Neural progenitor cell (in vitro differentiated cells): ENCODE measurements at regions not wholly inside any gene's neighbourhood (a gene's known extent, or its start where the extent isn't known, plus 50 kb on each side); places are given as distances from the start of the nearest gene placed in this dataset.
"Not testable (repeated sequence)": the region's sequence is repeated elsewhere in the genome, so short reads cannot be mapped to it uniquely, and the experiment has no call there.

Source experiments
- DNase-seq: peaks from one replicate; pipeline ENCODE4 v3.0.0-alpha.2; 2016; ENCODE audit warnings: low spot score
- H2AFZ ChIP-seq: fragments of 200-600 bp; sonication (generic); replicated peaks from 2 replicates; pipeline ENCODE4 v1.6.1; 2016; ENCODE audit warnings: antibody characterized with exemption
- H3F3A ChIP-seq: fragments of 200-600 bp; sonication (generic); 2 replicates; pipeline ENCODE4 v1.6.1; 2016; ENCODE audit warnings: antibody characterized with exemption, low read depth
- H3K27ac ChIP-seq: fragments of 200-600 bp; sonication (generic); 2 replicates; pipeline ENCODE4 v1.5.1; 2016; ENCODE audit warnings: mild to moderate bottlenecking
- H3K27me3 ChIP-seq: fragments of 200-600 bp; sonication (generic); 2 replicates; pipeline ENCODE4 v1.6.1; 2016; ENCODE audit warnings: mild to moderate bottlenecking, moderate library complexity
- H3K36me3 ChIP-seq: fragments of 200-600 bp; sonication (generic); 2 replicates; pipeline ENCODE4 v1.5.1; 2016
- H3K4me1 ChIP-seq: fragments of 200-600 bp; sonication (generic); 2 replicates; pipeline ENCODE4 v1.6.1; 2016; ENCODE audit warnings: mixed run types
- H3K4me2 ChIP-seq: fragments of 200-600 bp; sonication (generic); 2 replicates; pipeline ENCODE4 v1.6.1; 2016
- H3K4me3 ChIP-seq: fragments of 200-600 bp; sonication (generic); 2 replicates; pipeline ENCODE4 v1.5.1; 2016
- H3K79me2 ChIP-seq: fragments of 200-600 bp; sonication (generic); 2 replicates; pipeline ENCODE4 v1.6.1; 2016; ENCODE audit warnings: low read depth
- H3K9ac ChIP-seq: fragments of 200-600 bp; sonication (generic); 2 replicates; pipeline ENCODE4 v1.6.1; 2016
- H3K9me3 ChIP-seq: fragments of 200-600 bp; sonication (generic); 2 replicates; pipeline ENCODE4 v1.5.1; 2016; ENCODE audit warnings: low read depth
- H4K20me1 ChIP-seq: fragments of 200-600 bp; sonication (generic); 2 replicates; pipeline ENCODE4 v1.6.1; 2016; ENCODE audit warnings: low read depth
- H3K27ac Mint-ChIP-seq: 3 replicates; pipeline ENCODE4 v1.8.0; 2021; ENCODE audit warnings: mixed read lengths
- H3K27me3 Mint-ChIP-seq: 2 replicates; pipeline ENCODE4 v1.8.0; 2022; ENCODE audit warnings: low read depth, mild to moderate bottlenecking, inconsistent platforms, moderate library complexity, mixed read lengths; ENCODE audit not compliant: insufficient read depth
- H3K36me3 Mint-ChIP-seq: 3 replicates; pipeline ENCODE4 v1.8.0; 2021; ENCODE audit warnings: mixed read lengths
- H3K4me1 Mint-ChIP-seq: 3 replicates; pipeline ENCODE4 v1.8.0; 2021; ENCODE audit warnings: mixed read lengths
- H3K4me3 Mint-ChIP-seq: 3 replicates; pipeline ENCODE4 v1.8.0; 2021; ENCODE audit warnings: mild to moderate bottlenecking, moderate library complexity, mixed read lengths
- H3K9me3 Mint-ChIP-seq: 3 replicates; pipeline ENCODE4 v1.8.0; 2020; ENCODE audit warnings: mixed read lengths
- EZH2 ChIP-seq: fragments of 200-600 bp; sonication (generic); IDR thresholded peaks from 2 replicates; pipeline ENCODE4 v1.6.1; 2017; ENCODE audit warnings: antibody characterized with exemption, mild to moderate bottlenecking, moderate library complexity
- EZH2phosphoT487 ChIP-seq: fragments of 200-600 bp; sonication (generic); IDR thresholded peaks from 2 replicates; pipeline ENCODE4 v1.6.1; 2017; ENCODE audit warnings: antibody characterized with exemption
- TF ChIP-seq, protein P1 (sequence below): fragments of 200-600 bp; sonication (generic); IDR thresholded peaks from 2 replicates; pipeline ENCODE4 v1.5.1; 2017; ENCODE audit warnings: antibody characterized with exemption, mild to moderate bottlenecking

DNA sequence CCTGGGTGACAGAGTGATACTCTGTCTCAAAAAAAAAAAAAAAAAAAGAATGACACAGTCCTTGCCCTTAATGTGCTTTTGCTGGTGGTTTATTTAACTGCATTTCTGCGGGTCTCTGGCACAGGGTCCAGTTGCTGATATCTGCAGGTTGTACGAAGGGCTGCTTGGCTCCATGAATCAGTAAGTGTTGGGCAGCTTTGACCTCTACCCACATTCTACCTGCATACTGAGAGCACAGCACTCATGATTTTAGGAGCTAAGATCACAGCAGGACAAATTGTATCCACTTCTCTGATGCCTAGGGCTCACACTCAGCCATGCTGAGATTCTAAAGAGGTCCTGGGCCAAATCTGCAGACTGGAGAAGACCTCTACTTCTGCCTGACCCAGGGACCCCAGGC is 119.4 kb upstream of the MYCN start:
- TF ChIP-seq EZH2phosphoT487 (no peak), EZH2 (no peak)
- TF ChIP-seq, protein P1, sequence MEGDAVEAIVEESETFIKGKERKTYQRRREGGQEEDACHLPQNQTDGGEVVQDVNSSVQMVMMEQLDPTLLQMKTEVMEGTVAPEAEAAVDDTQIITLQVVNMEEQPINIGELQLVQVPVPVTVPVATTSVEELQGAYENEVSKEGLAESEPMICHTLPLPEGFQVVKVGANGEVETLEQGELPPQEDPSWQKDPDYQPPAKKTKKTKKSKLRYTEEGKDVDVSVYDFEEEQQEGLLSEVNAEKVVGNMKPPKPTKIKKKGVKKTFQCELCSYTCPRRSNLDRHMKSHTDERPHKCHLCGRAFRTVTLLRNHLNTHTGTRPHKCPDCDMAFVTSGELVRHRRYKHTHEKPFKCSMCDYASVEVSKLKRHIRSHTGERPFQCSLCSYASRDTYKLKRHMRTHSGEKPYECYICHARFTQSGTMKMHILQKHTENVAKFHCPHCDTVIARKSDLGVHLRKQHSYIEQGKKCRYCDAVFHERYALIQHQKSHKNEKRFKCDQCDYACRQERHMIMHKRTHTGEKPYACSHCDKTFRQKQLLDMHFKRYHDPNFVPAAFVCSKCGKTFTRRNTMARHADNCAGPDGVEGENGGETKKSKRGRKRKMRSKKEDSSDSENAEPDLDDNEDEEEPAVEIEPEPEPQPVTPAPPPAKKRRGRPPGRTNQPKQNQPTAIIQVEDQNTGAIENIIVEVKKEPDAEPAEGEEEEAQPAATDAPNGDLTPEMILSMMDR = no peak
- H3K27me3 ChIP-seq = no peaks in the 10 kb centered on the region
- no peak overlapping the region for H3K9ac ChIP-seq
- Mint-ChIP-seq H3K4me3 (no peak overlapping the region), H3K36me3 (peaks cover 3% of the 10 kb centered on the region), H3K27me3 (peaks cover 9% of the 10 kb centered on the region), H3K27ac (no peak overlapping the region), H3K4me1 (peaks cover 37% of the 10 kb centered on the region), H3K9me3 (peaks cover 4% of the 10 kb centered on the region)
- no peak overlapping the region for H3K27ac ChIP-seq
- H3K36me3 ChIP-seq = no peaks in the 10 kb centered on the region
- no peak overlapping the region for H2AFZ ChIP-seq
- no peaks in the 10 kb centered on the region for H3K79me2 ChIP-seq
- no peak overlapping the region for H3K4me2 ChIP-seq
- no peaks in the 10 kb centered on the region for H3K9me3 ChIP-seq
- no peak for DNase-seq
- H3K4me3 ChIP-seq = no peak overlapping the region
- H4K20me1 ChIP-seq = no peaks in the 10 kb centered on the region
- peaks cover 25% of the 10 kb centered on the region for H3K4me1 ChIP-seq
- peaks cover 18% of the 10 kb centered on the region for H3F3A ChIP-seq

DNA sequence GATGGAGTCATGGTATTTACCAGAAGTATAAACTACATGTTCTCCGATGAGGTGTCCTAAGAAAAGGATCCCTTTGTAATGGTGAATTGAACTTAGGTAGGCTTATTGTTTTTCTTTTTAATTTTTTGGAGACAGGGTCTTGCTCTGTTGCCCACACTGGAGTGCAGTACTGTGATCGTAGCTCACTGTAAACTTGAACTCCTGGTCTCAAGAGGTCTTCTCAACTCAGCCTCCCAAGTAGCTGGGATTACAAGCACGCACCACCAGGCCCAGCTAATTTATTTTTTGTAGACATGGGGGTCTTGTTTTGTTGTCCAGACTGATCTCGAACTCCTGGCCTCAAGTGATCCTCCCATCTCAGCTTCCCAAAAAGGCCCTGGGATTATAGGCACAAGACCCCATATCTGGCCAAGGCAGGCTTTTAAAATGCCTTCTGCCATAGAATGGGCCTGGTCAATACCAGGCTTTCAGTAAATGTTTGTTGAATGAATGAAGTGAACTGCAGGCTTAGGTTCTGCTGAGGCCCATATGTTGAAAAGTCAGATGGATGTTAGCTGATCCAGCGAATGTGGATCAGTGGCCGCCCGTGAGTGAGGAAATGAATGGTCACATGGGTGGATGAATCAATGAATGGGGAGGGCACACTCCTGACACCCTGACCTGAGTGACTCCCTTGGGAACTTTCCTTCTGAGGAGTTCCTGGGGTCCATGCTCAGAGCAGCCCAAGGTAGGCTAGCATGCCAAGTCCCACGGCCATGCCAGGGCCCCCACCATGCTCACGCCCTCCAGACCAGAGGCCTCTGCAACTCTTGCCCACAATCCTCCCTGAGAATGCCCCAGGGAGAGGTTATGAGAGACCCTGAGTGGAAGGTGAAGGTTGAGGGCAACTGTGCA is 118.0 kb upstream of the MYCN start:
- H3F3A ChIP-seq = peaks cover 33% of the 10 kb centered on the region
- Mint-ChIP-seq H3K4me3 (no peak overlapping the region), H3K36me3 (peaks cover 3% of the 10 kb centered on the region), H3K4me1 (peaks cover 39% of the 10 kb centered on the region), H3K9me3 (peaks cover 4% of the 10 kb centered on the region), H3K27ac (no peak overlapping the region), H3K27me3 (peaks cover 10% of the 10 kb centered on the region)
- no peak overlapping the region for H3K4me2 ChIP-seq
- peaks cover 40% of the 10 kb centered on the region for H3K4me1 ChIP-seq
- no peak for DNase-seq
- H4K20me1 ChIP-seq = no peaks in the 10 kb centered on the region
- no peaks in the 10 kb centered on the region for H3K9me3 ChIP-seq
- H3K79me2 ChIP-seq = no peaks in the 10 kb centered on the region
- H3K4me3 ChIP-seq = no peak overlapping the region
- H2AFZ ChIP-seq = no peak overlapping the region
- H3K9ac ChIP-seq = no peak overlapping the region
- TF ChIP-seq EZH2phosphoT487 = no peak
- TF ChIP-seq, protein P1 = no peak
- H3K27me3 ChIP-seq = no peaks in the 10 kb centered on the region
- no peaks in the 10 kb centered on the region for H3K36me3 ChIP-seq
- H3K27ac ChIP-seq = no peak overlapping the region

DNA sequence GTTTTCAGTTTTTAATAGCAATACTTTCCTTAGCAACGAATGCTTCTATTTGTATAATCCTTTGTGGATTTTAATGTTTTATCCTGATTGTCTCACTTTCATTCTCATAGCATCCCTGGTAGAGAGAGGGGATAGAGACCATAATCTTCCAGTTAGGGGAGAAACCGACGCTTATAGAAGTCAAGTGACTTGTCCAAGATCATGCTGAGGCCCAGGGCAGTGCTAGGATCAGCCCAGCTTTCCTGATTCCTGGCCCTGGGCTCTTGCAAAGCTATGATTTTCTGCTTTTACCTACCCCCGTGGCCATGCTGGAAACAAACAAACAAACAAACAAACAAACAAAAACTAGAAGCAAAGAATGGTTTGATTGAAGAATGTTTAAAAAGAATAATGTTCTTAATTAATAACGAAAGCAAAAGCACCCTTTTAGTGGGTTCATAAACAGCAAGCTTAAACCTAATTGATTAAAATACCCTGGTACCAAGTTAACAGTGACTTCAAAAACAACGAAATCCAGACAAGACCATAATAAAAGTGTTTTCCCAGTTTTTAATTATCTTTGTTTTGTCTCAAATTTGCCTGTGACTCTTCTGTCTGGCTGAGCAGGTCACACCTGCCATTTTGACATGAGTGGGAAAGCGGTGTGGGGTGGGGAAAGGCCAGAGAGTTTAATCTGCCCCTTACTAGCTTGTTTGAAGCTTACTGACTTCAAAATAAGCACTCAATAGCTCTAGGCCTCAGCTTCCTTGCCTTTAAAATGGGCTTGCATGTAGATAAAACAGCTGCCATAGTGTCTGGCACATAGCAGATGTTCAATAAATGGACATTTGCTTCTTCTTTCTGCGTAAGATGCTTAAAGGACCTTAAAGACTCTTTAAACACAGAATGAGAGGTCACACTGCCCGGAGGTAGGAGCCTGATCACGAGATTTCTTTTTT is 116.6 kb upstream of the MYCN start:
- no peak overlapping the region for H2AFZ ChIP-seq
- Mint-ChIP-seq H3K9me3 (no peaks in the 10 kb centered on the region), H3K4me1 (peaks cover 36% of the 10 kb centered on the region), H3K27ac (no peak overlapping the region), H3K36me3 (no peaks in the 10 kb centered on the region), H3K4me3 (no peak overlapping the region), H3K27me3 (peaks cover 10% of the 10 kb centered on the region)
- H3K9ac ChIP-seq = no peak overlapping the region
- H3K4me2 ChIP-seq = no peak overlapping the region
- DNase-seq = no peak
- peaks cover 38% of the 10 kb centered on the region for H3F3A ChIP-seq
- no peaks in the 10 kb centered on the region for H3K27me3 ChIP-seq
- no peak overlapping the region for H3K27ac ChIP-seq
- no peak overlapping the region for H3K4me3 ChIP-seq
- H3K79me2 ChIP-seq = no peaks in the 10 kb centered on the region
- TF ChIP-seq EZH2phosphoT487 = no peak
- TF ChIP-seq, protein P1 = no peak
- TF ChIP-seq EZH2 = no peak
- H3K4me1 ChIP-seq = peaks cover 44% of the 10 kb centered on the region
- no peaks in the 10 kb centered on the region for H4K20me1 ChIP-seq
- H3K36me3 ChIP-seq = no peaks in the 10 kb centered on the region
- H3K9me3 ChIP-seq = no peaks in the 10 kb centered on the region

DNA sequence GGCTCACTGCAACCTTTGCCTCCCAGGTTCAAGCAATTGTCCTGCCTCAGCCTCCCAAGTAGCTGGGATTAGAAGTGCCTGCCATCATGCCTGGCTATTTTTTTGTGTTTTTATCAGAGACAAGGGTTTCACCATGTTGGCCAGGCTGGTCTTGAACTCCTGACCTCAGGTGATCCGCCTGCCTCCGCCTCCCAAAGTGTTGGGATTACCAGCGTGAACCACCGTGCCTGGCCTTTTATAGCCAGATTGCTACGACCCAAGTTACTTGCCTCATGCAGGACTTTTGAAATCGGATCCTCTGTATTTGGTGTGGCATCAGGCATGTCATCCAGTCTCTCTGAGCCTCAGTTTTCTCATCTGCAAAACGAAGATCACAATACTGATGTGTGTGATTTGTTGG is 115.9 kb upstream of the MYCN start:
- H2AFZ ChIP-seq, H3K36me3 ChIP-seq, H3K27ac Mint-ChIP-seq, H3K4me3 Mint-ChIP-seq, H3K27me3 ChIP-seq, H3K9me3 ChIP-seq, H3K4me3 ChIP-seq, H4K20me1 ChIP-seq, H3K79me2 ChIP-seq, DNase-seq, H3K4me2 ChIP-seq, H3K27ac ChIP-seq, H3K36me3 Mint-ChIP-seq, H3K9me3 Mint-ChIP-seq, H3K9ac ChIP-seq: not testable (repeated sequence)
- Mint-ChIP-seq H3K27me3 (peaks cover 10% of the 10 kb centered on the region), H3K4me1 (peaks cover 30% of the 10 kb centered on the region)
- H3F3A ChIP-seq = peaks cover 38% of the 10 kb centered on the region
- peaks cover 42% of the 10 kb centered on the region for H3K4me1 ChIP-seq
